ENCODE measurements at regions not wholly inside any gene's neighbourhood (a gene's known extent, or its start where the extent isn't known, plus 50 kb on each side); places are given as distances from the start of the nearest gene placed in this dataset.

- intact Hi-C loops (cut with micrococcal nuclease; ENCODE audit: unreplicated experiment): no loop called here
- ChIA-PET CTCF (no interaction called here), POLR2A (no interaction called here)
- no peak for TF ChIP-seq CTCF (IDR thresholded peaks at IDR 0.05; ENCODE audit: insufficient read depth in 1 of 2, low read depth in 1 of 2, low read length in 1 of 2, severe bottlenecking in 1 of 2, unreplicated experiment in 1 of 2)
- no peaks in the 10 kb centered on the region for H3K4me1 Mint-ChIP-seq (ENCODE audit: low read depth, unreplicated experiment)
- no peaks in the 10 kb centered on the region for H3K9me3 Mint-ChIP-seq (ENCODE audit: unreplicated experiment)
- DNase-seq: no peak
- H3K27me3 ChIP-seq (replicated peaks; ENCODE audit: control insufficient read depth, insufficient read depth, low read length): no peaks in the 10 kb centered on the region
- no TSS peak for BruUV-seq (replicated peaks)
- no peaks in the 10 kb centered on the region for H3K36me3 ChIP-seq (ENCODE audit: control insufficient read depth, insufficient read depth, low read length)
- no peaks in the 10 kb centered on the region for H3K9me3 ChIP-seq
- H3K27ac Mint-ChIP-seq (ENCODE audit: unreplicated experiment): no peak overlapping the region
- no peak overlapping the region for H3K4me3 ChIP-seq (ENCODE audit: low read depth, low read length)
- no peaks in the 10 kb centered on the region for H3K4me1 ChIP-seq
- H3K4me3 Mint-ChIP-seq (ENCODE audit: unreplicated experiment): no peak overlapping the region
- peaks cover 4% of the 10 kb centered on the region for H3K27me3 Mint-ChIP-seq (ENCODE audit: insufficient read depth, unreplicated experiment)
- H3K36me3 Mint-ChIP-seq (ENCODE audit: insufficient read depth, unreplicated experiment): no peaks in the 10 kb centered on the region
These were observed 1532.8 kb upstream of the ACO1 start for GRCh38 chr9:30851600-30851999.

GRCh38 chr9:30900706-30901105, 1483.7 kb upstream of the ACO1 start:
- Histone ChIP-seq H3K4me3 (ENCODE audit: low read depth, low read length) (no peak overlapping the region), H3K36me3 (ENCODE audit: control insufficient read depth, insufficient read depth, low read length) (no peaks in the 10 kb centered on the region), H3K27me3 (replicated peaks; ENCODE audit: control insufficient read depth, insufficient read depth, low read length) (no peaks in the 10 kb centered on the region), H3K4me1 (no peaks in the 10 kb centered on the region), H3K9me3 (no peaks in the 10 kb centered on the region)
- no peak for DNase-seq
- POLR2A ChIA-PET: no interaction called here
- intact Hi-C loops (cut with micrococcal nuclease; ENCODE audit: unreplicated experiment): no loop called here
- Mint-ChIP-seq H3K27ac (ENCODE audit: unreplicated experiment) (no peak overlapping the region), H3K27me3 (ENCODE audit: insufficient read depth, unreplicated experiment) (no peaks in the 10 kb centered on the region), H3K9me3 (ENCODE audit: unreplicated experiment) (no peaks in the 10 kb centered on the region), H3K36me3 (ENCODE audit: insufficient read depth, unreplicated experiment) (no peaks in the 10 kb centered on the region), H3K4me3 (ENCODE audit: unreplicated experiment) (no peak overlapping the region), H3K4me1 (ENCODE audit: low read depth, unreplicated experiment) (no peaks in the 10 kb centered on the region)
- no TSS peak for BruUV-seq (replicated peaks)
- CTCF ChIA-PET: no interaction called here
- no peak for TF ChIP-seq CTCF (IDR thresholded peaks at IDR 0.05; ENCODE audit: insufficient read depth in 1 of 2, low read depth in 1 of 2, low read length in 1 of 2, severe bottlenecking in 1 of 2, unreplicated experiment in 1 of 2)

GRCh38 chr9:30913331-30913730, 1471.1 kb upstream of the ACO1 start:
- ChIA-PET CTCF (no interaction called here), POLR2A (no interaction called here)
- TF ChIP-seq CTCF (IDR thresholded peaks at IDR 0.05; ENCODE audit: insufficient read depth in 1 of 2, low read depth in 1 of 2, low read length in 1 of 2, severe bottlenecking in 1 of 2, unreplicated experiment in 1 of 2): no peak
- H3K27ac Mint-ChIP-seq (ENCODE audit: unreplicated experiment): no peak overlapping the region
- no peaks in the 10 kb centered on the region for H3K9me3 Mint-ChIP-seq (ENCODE audit: unreplicated experiment)
- no peaks in the 10 kb centered on the region for H3K36me3 Mint-ChIP-seq (ENCODE audit: insufficient read depth, unreplicated experiment)
- intact Hi-C loops (cut with micrococcal nuclease; ENCODE audit: unreplicated experiment): no loop called here
- no peaks in the 10 kb centered on the region for H3K9me3 ChIP-seq
- H3K27me3 Mint-ChIP-seq (ENCODE audit: insufficient read depth, unreplicated experiment): peaks cover 3% of the 10 kb centered on the region
- no peaks in the 10 kb centered on the region for H3K4me1 Mint-ChIP-seq (ENCODE audit: low read depth, unreplicated experiment)
- no peak overlapping the region for H3K4me3 Mint-ChIP-seq (ENCODE audit: unreplicated experiment)
- no peaks in the 10 kb centered on the region for H3K27me3 ChIP-seq (replicated peaks; ENCODE audit: control insufficient read depth, insufficient read depth, low read length)
- DNase-seq: no peak
- H3K4me3 ChIP-seq (ENCODE audit: low read depth, low read length): no peak overlapping the region
- no peaks in the 10 kb centered on the region for H3K36me3 ChIP-seq (ENCODE audit: control insufficient read depth, insufficient read depth, low read length)
- H3K4me1 ChIP-seq: no peaks in the 10 kb centered on the region
- BruUV-seq (replicated peaks): no TSS peak
